ENCODE measurements at regions not wholly inside any gene's neighbourhood (a gene's known extent, or its start where the extent isn't known, plus 50 kb on each side); places are given as distances from the start of the nearest gene placed in this dataset.

- no peak for TF ChIP-seq POLR2A (IDR thresholded peaks at IDR 0.05)
- TF ChIP-seq, protein P1, sequence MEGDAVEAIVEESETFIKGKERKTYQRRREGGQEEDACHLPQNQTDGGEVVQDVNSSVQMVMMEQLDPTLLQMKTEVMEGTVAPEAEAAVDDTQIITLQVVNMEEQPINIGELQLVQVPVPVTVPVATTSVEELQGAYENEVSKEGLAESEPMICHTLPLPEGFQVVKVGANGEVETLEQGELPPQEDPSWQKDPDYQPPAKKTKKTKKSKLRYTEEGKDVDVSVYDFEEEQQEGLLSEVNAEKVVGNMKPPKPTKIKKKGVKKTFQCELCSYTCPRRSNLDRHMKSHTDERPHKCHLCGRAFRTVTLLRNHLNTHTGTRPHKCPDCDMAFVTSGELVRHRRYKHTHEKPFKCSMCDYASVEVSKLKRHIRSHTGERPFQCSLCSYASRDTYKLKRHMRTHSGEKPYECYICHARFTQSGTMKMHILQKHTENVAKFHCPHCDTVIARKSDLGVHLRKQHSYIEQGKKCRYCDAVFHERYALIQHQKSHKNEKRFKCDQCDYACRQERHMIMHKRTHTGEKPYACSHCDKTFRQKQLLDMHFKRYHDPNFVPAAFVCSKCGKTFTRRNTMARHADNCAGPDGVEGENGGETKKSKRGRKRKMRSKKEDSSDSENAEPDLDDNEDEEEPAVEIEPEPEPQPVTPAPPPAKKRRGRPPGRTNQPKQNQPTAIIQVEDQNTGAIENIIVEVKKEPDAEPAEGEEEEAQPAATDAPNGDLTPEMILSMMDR (IDR thresholded peaks at IDR 0.05), result no peak
- no peak for TF ChIP-seq POLR2AphosphoS5 (IDR thresholded peaks at IDR 0.05)
- no peak for TF ChIP-seq EP300 (IDR thresholded peaks at IDR 0.05)
Observed at GRCh38 chr9:13756943-13757342, 477.5 kb upstream of the MPDZ start.
